Activated CD4-positive, alpha-beta T cell treated with anti-CD3 and anti-CD28 coated beads, Interleukin-2, amount 10 ng/mL, durations not matched to agents 7 days and 5 days (primary cell): ENCODE measurements at regions not wholly inside any gene's neighbourhood (a gene's known extent, or its start where the extent isn't known, plus 50 kb on each side); places are given as distances from the start of the nearest gene placed in this dataset.
"Not testable (repeated sequence)": the region's sequence is repeated elsewhere in the genome, so short reads cannot be mapped to it uniquely, and the experiment has no call there.

Source experiments
- CTCF ChIA-PET: fragments of 350-600 bp; sonication (Branson Sonifier 250); formaldehyde crosslinking; loops from one replicate; lab custom pipeline; 2021; ENCODE audit warnings: antibody characterized with exemption; lab: Charles Lee
- POLR2A ChIA-PET: fragments of 350-600 bp; sonication (Branson Sonifier 250); formaldehyde crosslinking; loops from one replicate; lab custom pipeline; 2021; ENCODE audit warnings: antibody characterized with exemption; lab: Charles Lee
- DNase-seq: peaks from one replicate; pipeline ENCODE4 v3.0.0-alpha.2; 2020
- H3K27ac Mint-ChIP-seq: one replicate; pipeline ENCODE4 v1.8.0; 2021; ENCODE audit warnings: mild to moderate bottlenecking, moderate library complexity, mixed read lengths
- H3K27me3 Mint-ChIP-seq: one replicate; pipeline ENCODE4 v1.8.0; 2021; ENCODE audit warnings: mixed read lengths
- H3K36me3 Mint-ChIP-seq: one replicate; pipeline ENCODE4 v1.8.0; 2021; ENCODE audit warnings: low read depth, mixed read lengths
- H3K4me1 Mint-ChIP-seq: one replicate; pipeline ENCODE4 v1.8.0; 2021; ENCODE audit warnings: mixed read lengths
- H3K4me3 Mint-ChIP-seq: one replicate; pipeline ENCODE4 v1.8.0; 2021; ENCODE audit warnings: mild to moderate bottlenecking, moderate library complexity, mixed read lengths
- H3K9me3 Mint-ChIP-seq: one replicate; pipeline ENCODE4 v1.8.0; 2021; ENCODE audit warnings: mixed read lengths

- Mint-ChIP-seq H3K27me3 (no peaks in the 10 kb centered on the region), H3K27ac (no peak overlapping the region), H3K9me3 (peaks cover 12% of the 10 kb centered on the region), H3K4me1 (no peaks in the 10 kb centered on the region), H3K36me3 (peaks cover 4% of the 10 kb centered on the region), H3K4me3 (no peak overlapping the region)
- no peak for DNase-seq
- ChIA-PET POLR2A (no interaction called here), CTCF (no interaction called here)
These were observed 106.9 kb upstream of the FAM3C start for GRCh38 chr7:121503039-121503438.

DNA sequence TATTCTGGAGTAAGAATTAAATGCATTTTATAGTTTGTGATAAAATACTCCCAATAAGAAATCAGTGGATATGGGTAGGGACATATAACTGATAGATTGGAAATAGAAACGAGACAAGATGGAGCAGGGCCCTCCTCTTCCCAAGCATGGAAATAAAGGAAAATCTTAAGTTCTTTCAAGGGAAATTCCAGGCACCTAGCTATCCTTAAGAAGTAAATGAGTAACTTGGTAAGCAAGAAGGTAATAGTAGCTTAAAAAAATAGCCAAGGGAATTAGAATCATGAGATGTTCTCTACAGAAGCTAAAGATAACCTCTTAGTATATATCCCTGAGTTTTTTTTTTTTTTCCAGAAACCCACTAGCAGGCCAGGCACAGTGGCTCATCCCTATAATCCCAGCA lies 105.5 kb upstream of the FAM3C start:
- POLR2A ChIA-PET = no interaction called here
- no peak for DNase-seq
- Mint-ChIP-seq H3K27me3 (no peaks in the 10 kb centered on the region), H3K9me3 (peaks cover 12% of the 10 kb centered on the region), H3K27ac (no peak overlapping the region), H3K36me3 (peaks cover 4% of the 10 kb centered on the region), H3K4me3 (no peak overlapping the region), H3K4me1 (no peaks in the 10 kb centered on the region)
- CTCF ChIA-PET = interaction anchor here (0.8 to 2.1 kb wide), 3 partner anchors 15 to 24 kb away, joined by 3 to 4 read pairs (median 4); no protein-coding TSS in a partner anchor

DNA sequence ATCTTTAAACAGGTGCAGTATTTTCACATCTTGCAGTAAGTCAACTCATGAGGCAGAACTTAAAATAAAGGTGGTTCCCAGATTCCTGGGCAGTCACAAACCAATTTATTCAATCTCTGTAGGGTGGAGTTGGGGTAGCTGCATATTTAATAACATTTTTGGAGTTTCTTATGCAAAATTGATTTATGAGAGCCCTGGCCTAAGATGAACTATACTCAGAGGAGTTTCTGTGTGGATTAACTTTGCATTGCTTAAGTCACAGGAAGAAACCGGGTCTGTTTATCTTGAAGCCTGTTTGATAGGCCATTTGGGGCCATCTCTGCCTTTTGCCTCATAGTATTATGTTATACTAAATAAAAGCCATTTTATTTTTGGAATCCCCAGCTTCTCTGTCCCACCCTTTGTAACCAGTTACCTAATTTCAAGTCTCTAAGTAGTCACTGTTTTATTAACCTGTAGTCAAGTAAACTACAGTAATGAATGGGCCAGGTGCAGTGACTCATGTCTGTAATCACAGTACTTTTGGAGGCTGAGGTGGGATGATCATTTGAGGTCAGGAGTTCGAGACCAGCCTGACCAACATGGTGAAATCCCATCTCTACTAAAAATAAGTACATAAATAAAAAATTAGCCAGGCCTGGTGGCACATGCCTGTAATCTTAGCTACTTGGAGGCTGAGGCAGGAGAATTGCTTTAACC lies 104.4 kb upstream of the FAM3C start:
- no peak for DNase-seq
- Mint-ChIP-seq H3K9me3 (peaks cover 7% of the 10 kb centered on the region), H3K4me1 (no peaks in the 10 kb centered on the region), H3K36me3 (no peaks in the 10 kb centered on the region), H3K27me3 (peaks cover 4% of the 10 kb centered on the region), H3K4me3 (no peak overlapping the region), H3K27ac (no peak overlapping the region)
- CTCF ChIA-PET = interaction anchor here (1.0 to 2.1 kb wide), 2 partner anchors 19 to 36 kb away, joined by 3 to 4 read pairs; no protein-coding TSS in a partner anchor
- POLR2A ChIA-PET = no interaction called here

DNA sequence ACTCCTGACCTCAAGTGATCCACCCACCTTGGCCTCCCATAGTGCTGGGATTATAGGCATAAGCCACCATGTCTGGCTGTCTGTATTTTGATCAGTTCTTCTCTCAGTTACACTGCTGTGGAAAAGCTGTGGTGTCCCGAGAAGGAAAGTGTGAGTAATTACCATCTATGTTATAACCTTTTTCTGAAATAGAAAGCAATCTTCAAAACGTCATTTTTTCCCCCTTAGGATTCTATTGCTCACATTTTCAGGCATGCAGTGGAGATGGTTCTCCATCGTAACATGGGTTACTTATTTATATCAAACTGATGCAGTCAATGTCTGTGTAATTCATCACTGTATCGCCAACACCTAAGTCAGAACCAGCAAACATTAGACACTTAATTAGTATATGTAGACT lies 103.5 kb upstream of the FAM3C start:
- ChIA-PET CTCF (interaction anchor here (1.0 to 1.9 kb wide), 2 partner anchors 37 to 103 kb away, joined by 3 to 5 read pairs; partner anchors contain the start of gene FAM3C), POLR2A (no interaction called here)
- H3K27ac Mint-ChIP-seq = no peak overlapping the region
- H3K27me3 Mint-ChIP-seq = peaks cover 4% of the 10 kb centered on the region
- no peak for DNase-seq
- no peaks in the 10 kb centered on the region for H3K4me1 Mint-ChIP-seq
- no peaks in the 10 kb centered on the region for H3K36me3 Mint-ChIP-seq
- H3K4me3 Mint-ChIP-seq = no peak overlapping the region
- peaks cover 1% of the 10 kb centered on the region for H3K9me3 Mint-ChIP-seq

- no peaks in the 10 kb centered on the region for H3K36me3 Mint-ChIP-seq
- CTCF ChIA-PET = interaction anchor here (1.9 kb wide), 1 partner anchor 103 kb away, joined by 5 read pairs; the partner anchor contains the start of gene FAM3C
- no peak overlapping the region for H3K27ac Mint-ChIP-seq
- POLR2A ChIA-PET = no interaction called here
- H3K4me1 Mint-ChIP-seq = no peaks in the 10 kb centered on the region
- no peak overlapping the region for H3K4me3 Mint-ChIP-seq
- no peaks in the 10 kb centered on the region for H3K9me3 Mint-ChIP-seq
- DNase-seq = no peak
- H3K27me3 Mint-ChIP-seq = peaks cover 4% of the 10 kb centered on the region
These were observed 102.7 kb upstream of the FAM3C start for GRCh38 chr7:121498816-121499215.

DNA sequence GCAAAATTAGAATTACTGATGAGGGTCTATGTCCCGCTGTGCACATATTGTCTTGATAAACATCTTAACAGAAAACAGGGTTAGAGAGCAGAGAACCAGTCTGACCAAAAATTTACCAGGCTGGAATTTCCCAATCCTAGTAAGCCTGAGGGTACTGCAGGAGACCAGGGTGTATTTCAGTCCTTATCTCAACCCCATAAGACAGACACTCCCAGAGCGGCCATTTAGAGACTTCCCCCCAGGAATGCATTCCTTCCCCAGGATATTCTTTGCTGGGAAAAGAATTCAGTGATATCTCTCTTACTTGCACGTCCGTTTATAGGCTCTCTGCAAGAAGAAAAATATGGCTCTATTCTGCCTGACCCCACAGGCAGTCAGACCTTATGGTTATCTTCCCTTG lies 101.4 kb upstream of the FAM3C start:
- POLR2A ChIA-PET, DNase-seq, H3K36me3 Mint-ChIP-seq, H3K9me3 Mint-ChIP-seq, H3K27ac Mint-ChIP-seq, H3K4me1 Mint-ChIP-seq, H3K27me3 Mint-ChIP-seq, H3K4me3 Mint-ChIP-seq: not testable (repeated sequence)
- CTCF ChIA-PET = interaction anchor here (1.9 kb wide), 1 partner anchor 101 kb away, joined by 5 read pairs; the partner anchor contains the start of gene FAM3C

DNA sequence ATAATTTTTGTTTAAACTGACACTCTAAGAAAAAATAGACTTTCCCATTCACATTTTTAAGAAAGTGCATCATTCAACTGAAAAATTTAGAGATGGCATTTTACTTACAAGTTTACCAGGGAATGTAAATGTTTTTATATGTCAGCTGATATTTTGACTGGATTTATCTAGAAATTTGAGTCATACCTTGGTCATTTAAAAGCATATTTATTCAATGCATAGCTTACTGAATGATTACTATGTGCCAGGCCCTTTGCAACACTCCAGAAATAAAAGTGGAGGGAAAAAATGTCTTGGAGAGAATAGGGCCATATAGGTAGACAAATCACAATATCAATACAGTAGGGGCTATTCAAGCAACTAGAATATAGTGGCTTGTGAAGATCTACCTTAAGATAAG lies 98.4 kb upstream of the FAM3C start:
- Mint-ChIP-seq H3K4me3 (no peak overlapping the region), H3K4me1 (no peaks in the 10 kb centered on the region), H3K27ac (no peak overlapping the region), H3K36me3 (no peaks in the 10 kb centered on the region), H3K27me3 (peaks cover 9% of the 10 kb centered on the region), H3K9me3 (no peaks in the 10 kb centered on the region)
- ChIA-PET POLR2A (no interaction called here), CTCF (interaction anchor here (1.2 kb wide), 3 partner anchors 20 to 98 kb away, joined by 3 read pairs; no protein-coding TSS in a partner anchor)
- DNase-seq = no peak

GRCh38 chr7:121493553-121493952 lies 97.4 kb upstream of the FAM3C start:
- no peaks in the 10 kb centered on the region for H3K4me1 Mint-ChIP-seq

DNA sequence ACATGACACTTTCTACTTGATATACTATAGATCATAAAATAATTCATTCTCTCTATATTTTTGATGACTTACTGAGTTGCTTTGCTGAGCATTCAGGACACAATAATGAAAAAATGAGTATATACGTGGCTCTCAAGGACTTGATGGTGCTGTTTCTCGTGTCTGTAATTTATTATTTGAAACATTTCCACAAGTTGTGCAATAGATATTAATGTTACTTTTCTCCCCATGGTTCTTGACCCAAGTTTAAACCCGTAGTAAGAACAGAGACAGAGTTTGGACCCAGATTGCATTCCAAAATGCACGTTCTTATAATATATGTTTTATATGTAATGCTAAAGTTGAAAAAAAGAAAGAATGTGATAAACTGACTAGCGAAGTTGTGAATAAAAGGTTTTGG lies 94.2 kb upstream of the FAM3C start:
- Mint-ChIP-seq H3K9me3 (no peaks in the 10 kb centered on the region), H3K36me3 (no peaks in the 10 kb centered on the region), H3K4me3 (no peak overlapping the region), H3K27ac (no peak overlapping the region), H3K27me3 (peaks cover 8% of the 10 kb centered on the region), H3K4me1 (no peaks in the 10 kb centered on the region)
- DNase-seq = no peak
- ChIA-PET POLR2A (no interaction called here), CTCF (no interaction called here)

More at GRCh38 chr7:121493553-121493952, 97.4 kb upstream of the FAM3C start:
- H3K27me3 Mint-ChIP-seq = peaks cover 9% of the 10 kb centered on the region
- H3K4me3 Mint-ChIP-seq = no peak overlapping the region
- CTCF ChIA-PET = no interaction called here
- no peaks in the 10 kb centered on the region for H3K9me3 Mint-ChIP-seq
- H3K36me3 Mint-ChIP-seq = no peaks in the 10 kb centered on the region
- H3K27ac Mint-ChIP-seq = no peak overlapping the region
- no peak for DNase-seq
- POLR2A ChIA-PET = no interaction called here

DNA sequence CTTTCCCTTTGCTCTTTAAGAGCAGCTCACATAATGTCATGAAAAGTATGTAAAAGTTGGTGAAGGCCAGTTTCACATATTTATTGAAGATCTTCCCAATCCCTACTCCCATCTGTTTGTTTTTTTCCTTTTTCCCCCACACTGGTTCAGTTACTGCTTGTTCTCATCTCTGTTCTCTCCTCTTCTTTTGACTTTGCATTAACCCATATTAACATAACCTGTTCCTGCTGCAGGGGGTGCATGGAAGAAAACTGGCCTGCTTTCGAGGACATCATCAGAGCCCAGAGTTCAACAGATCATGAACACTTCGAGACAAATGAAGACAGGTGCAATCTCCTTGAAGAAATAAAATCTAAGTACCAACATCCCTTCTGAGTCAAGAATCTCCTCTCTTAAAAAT lies 93.3 kb upstream of the FAM3C start:
- no peaks in the 10 kb centered on the region for H3K4me1 Mint-ChIP-seq
- no peaks in the 10 kb centered on the region for H3K36me3 Mint-ChIP-seq
- peaks cover 8% of the 10 kb centered on the region for H3K27me3 Mint-ChIP-seq
- ChIA-PET POLR2A (no interaction called here), CTCF (interaction anchor here (0.6 kb wide), 1 partner anchor 25 kb away, joined by 3 read pairs; no protein-coding TSS in a partner anchor)
- no peak overlapping the region for H3K27ac Mint-ChIP-seq
- H3K9me3 Mint-ChIP-seq = no peaks in the 10 kb centered on the region
- H3K4me3 Mint-ChIP-seq = no peak overlapping the region
- DNase-seq = no peak

GRCh38 chr7:121488111-121488650 lies 92.1 kb upstream of the FAM3C start:
- DNase-seq = no peak
- H3K9me3 Mint-ChIP-seq = no peaks in the 10 kb centered on the region
- ChIA-PET CTCF (interaction anchor here (1.3 to 1.5 kb wide), 2 partner anchors 13 to 92 kb away, joined by 3 read pairs; partner anchors contain the start of gene FAM3C), POLR2A (no interaction called here)
- H3K27ac Mint-ChIP-seq = no peak overlapping the region
- peaks cover 8% of the 10 kb centered on the region for H3K27me3 Mint-ChIP-seq
- H3K4me1 Mint-ChIP-seq = no peaks in the 10 kb centered on the region
- no peaks in the 10 kb centered on the region for H3K36me3 Mint-ChIP-seq
- H3K4me3 Mint-ChIP-seq = no peak overlapping the region

DNA sequence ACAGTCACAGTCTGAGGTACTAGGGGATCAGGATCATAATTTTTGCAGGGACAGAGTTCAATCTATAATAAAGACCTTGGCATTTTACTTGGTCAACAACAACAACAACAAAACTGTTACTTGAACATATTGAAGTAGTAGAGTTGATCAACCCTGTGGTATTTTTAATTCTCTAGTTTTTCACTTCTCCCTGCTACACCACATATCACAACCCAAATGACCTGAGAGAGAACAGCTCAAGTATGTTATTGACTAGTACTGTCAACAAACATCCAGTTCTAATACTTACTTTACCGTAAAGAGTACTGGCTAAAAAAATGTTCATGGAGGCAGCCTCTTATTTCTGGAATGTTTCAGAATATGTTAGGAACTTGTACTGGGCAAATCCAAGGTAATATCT lies 90.5 kb upstream of the FAM3C start:
- Mint-ChIP-seq H3K27ac (no peak overlapping the region), H3K4me3 (no peak overlapping the region), H3K9me3 (no peaks in the 10 kb centered on the region), H3K27me3 (peaks cover 7% of the 10 kb centered on the region), H3K4me1 (peaks cover 2% of the 10 kb centered on the region), H3K36me3 (no peaks in the 10 kb centered on the region)
- ChIA-PET CTCF (no interaction called here), POLR2A (no interaction called here)
- no peak for DNase-seq

GRCh38 chr7:121485467-121486243 lies 89.5 kb upstream of the FAM3C start:
- no peaks in the 10 kb centered on the region for H3K9me3 Mint-ChIP-seq
- CTCF ChIA-PET = no interaction called here

More at GRCh38 chr7:121485467-121486243, 89.5 kb upstream of the FAM3C start:
- POLR2A ChIA-PET = no interaction called here
- Mint-ChIP-seq H3K27ac (no peak overlapping the region), H3K4me1 (peaks cover 2% of the 10 kb centered on the region), H3K36me3 (no peaks in the 10 kb centered on the region), H3K27me3 (peaks cover 6% of the 10 kb centered on the region), H3K4me3 (no peak overlapping the region)
- no peak for DNase-seq
